KMS-11 (cell line): ENCODE measurements at regions not wholly inside any gene's neighbourhood (a gene's known extent, or its start where the extent isn't known, plus 50 kb on each side); places are given as distances from the start of the nearest gene placed in this dataset.

Source experiments
- H2AFZ ChIP-seq: fragments of 200-600 bp; sonication (generic); 2 replicates; pipeline ENCODE4 v1.6.1; 2016; ENCODE audit warnings: antibody characterized with exemption, mixed run types, low read depth
- H3K27ac ChIP-seq: fragments of 200-600 bp; sonication (generic); 2 replicates; pipeline ENCODE4 v1.6.1; 2016; ENCODE audit warnings: mild to moderate bottlenecking, mixed run types
- H3K27me3 ChIP-seq: fragments of 200-600 bp; sonication (generic); 2 replicates; pipeline ENCODE4 v1.6.1; 2017; ENCODE audit warnings: mild to moderate bottlenecking, low read depth, mixed run types, moderate library complexity; ENCODE audit not compliant: insufficient read depth
- H3K36me3 ChIP-seq: fragments of 200-600 bp; sonication (generic); 2 replicates; pipeline ENCODE4 v1.6.1; 2017; ENCODE audit warnings: mild to moderate bottlenecking, mixed run types; ENCODE audit not compliant: insufficient read depth
- H3K4me1 ChIP-seq: fragments of 200-600 bp; sonication (generic); 2 replicates; pipeline ENCODE4 v1.6.1; 2016; ENCODE audit warnings: mild to moderate bottlenecking, low read depth, mixed run types; ENCODE audit not compliant: poor library complexity, severe bottlenecking
- H3K4me2 ChIP-seq: fragments of 200-600 bp; sonication (generic); 2 replicates; pipeline ENCODE4 v1.7.0; 2016; ENCODE audit warnings: mild to moderate bottlenecking, mixed run types
- H3K4me3 ChIP-seq: fragments of 200-600 bp; sonication (generic); IDR thresholded peaks from 2 replicates; pipeline ENCODE4 v1.6.1; 2017; ENCODE audit warnings: low read depth, low read length, mixed read lengths; ENCODE audit not compliant: insufficient read depth
- H3K79me2 ChIP-seq: fragments of 200-600 bp; sonication (generic); 2 replicates; pipeline ENCODE4 v1.6.1; 2016; ENCODE audit warnings: low read depth, mixed run types; ENCODE audit not compliant: insufficient read depth
- H3K9ac ChIP-seq: fragments of 200-600 bp; sonication (generic); 2 replicates; pipeline ENCODE4 v1.6.1; 2016; ENCODE audit warnings: mild to moderate bottlenecking, mixed run types
- H4K20me1 ChIP-seq: fragments of 200-600 bp; sonication (generic); 2 replicates; pipeline ENCODE4 v1.6.1; 2016; ENCODE audit warnings: mild to moderate bottlenecking, mixed run types; ENCODE audit not compliant: insufficient read depth
- TF ChIP-seq, protein P1 (sequence below): fragments of 200-600 bp; sonication (generic); conservative IDR thresholded peaks from 2 replicates; pipeline ENCODE4 v1.6.1; 2017; ENCODE audit warnings: low read depth, mild to moderate bottlenecking, antibody characterized with exemption, low read length, moderate library complexity, mixed read lengths

DNA sequence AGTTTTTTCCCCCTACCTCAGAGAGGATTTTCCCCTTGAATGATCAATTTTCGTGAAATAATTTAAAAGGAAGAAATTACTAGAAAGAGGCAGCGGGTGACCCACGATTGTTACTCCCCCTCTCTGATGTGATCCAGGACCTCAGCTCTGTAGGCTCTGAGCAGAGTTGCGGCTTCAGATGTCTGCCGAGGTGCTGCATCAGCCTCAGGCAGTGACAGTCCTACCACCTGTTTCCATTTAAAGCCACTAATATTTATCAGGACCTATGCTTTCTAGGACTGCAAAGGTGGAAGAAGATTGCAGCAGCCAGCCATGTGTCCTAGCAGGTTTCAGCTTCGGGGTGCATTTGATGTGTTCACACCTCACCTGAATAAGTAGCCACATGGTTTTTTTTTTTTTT lies 294.8 kb upstream of the C2CD4B start:
- Histone ChIP-seq H3K27me3 (no peaks in the 10 kb centered on the region), H3K9ac (no peak overlapping the region), H3K4me3 (no peak overlapping the region), H3K4me1 (no peaks in the 10 kb centered on the region), H3K4me2 (no peak overlapping the region), H3K36me3 (no peaks in the 10 kb centered on the region), H3K27ac (no peak overlapping the region), H3K79me2 (no peaks in the 10 kb centered on the region), H2AFZ (no peak overlapping the region), H4K20me1 (no peaks in the 10 kb centered on the region)
- TF ChIP-seq, protein P1, sequence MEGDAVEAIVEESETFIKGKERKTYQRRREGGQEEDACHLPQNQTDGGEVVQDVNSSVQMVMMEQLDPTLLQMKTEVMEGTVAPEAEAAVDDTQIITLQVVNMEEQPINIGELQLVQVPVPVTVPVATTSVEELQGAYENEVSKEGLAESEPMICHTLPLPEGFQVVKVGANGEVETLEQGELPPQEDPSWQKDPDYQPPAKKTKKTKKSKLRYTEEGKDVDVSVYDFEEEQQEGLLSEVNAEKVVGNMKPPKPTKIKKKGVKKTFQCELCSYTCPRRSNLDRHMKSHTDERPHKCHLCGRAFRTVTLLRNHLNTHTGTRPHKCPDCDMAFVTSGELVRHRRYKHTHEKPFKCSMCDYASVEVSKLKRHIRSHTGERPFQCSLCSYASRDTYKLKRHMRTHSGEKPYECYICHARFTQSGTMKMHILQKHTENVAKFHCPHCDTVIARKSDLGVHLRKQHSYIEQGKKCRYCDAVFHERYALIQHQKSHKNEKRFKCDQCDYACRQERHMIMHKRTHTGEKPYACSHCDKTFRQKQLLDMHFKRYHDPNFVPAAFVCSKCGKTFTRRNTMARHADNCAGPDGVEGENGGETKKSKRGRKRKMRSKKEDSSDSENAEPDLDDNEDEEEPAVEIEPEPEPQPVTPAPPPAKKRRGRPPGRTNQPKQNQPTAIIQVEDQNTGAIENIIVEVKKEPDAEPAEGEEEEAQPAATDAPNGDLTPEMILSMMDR, result no peak

GRCh38 chr15:62462268-62462667 lies 297.2 kb upstream of the C2CD4B start:
- Histone ChIP-seq H2AFZ (no peak overlapping the region), H3K9ac (no peak overlapping the region), H3K4me1 (no peaks in the 10 kb centered on the region), H3K27ac (no peak overlapping the region), H3K4me3 (no peak overlapping the region), H4K20me1 (no peaks in the 10 kb centered on the region), H3K36me3 (no peaks in the 10 kb centered on the region), H3K79me2 (no peaks in the 10 kb centered on the region), H3K27me3 (no peaks in the 10 kb centered on the region), H3K4me2 (no peak overlapping the region)
- TF ChIP-seq, protein P1, result no peak

DNA sequence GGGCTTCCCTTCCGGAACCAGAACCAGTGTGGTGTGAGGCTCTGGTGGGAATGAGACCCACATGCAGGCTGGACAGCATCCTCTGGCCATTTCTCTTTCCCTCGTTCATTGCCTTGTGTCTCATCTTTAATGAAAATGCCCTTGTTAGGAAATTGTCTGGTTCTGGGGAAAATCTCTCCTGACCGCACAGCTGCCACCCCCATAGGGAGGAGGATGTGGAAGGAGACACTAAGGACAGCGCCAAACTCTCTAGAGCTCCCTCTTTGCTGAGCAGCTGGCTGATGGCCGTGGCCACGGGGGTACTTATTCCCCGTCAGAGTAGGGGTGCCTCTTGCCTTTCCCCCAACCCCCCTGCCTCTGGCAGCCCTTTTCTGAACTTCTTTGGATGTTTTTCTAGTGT lies 297.6 kb upstream of the C2CD4B start:
- TF ChIP-seq, protein P1, result no peak
- H3K27ac ChIP-seq, result no peak overlapping the region
- H3K27me3 ChIP-seq, result no peaks in the 10 kb centered on the region
- no peaks in the 10 kb centered on the region for H3K4me1 ChIP-seq
- no peak overlapping the region for H2AFZ ChIP-seq
- H3K79me2 ChIP-seq, result no peaks in the 10 kb centered on the region
- no peaks in the 10 kb centered on the region for H4K20me1 ChIP-seq
- no peak overlapping the region for H3K9ac ChIP-seq
- H3K4me2 ChIP-seq, result no peak overlapping the region
- no peak overlapping the region for H3K4me3 ChIP-seq
- no peaks in the 10 kb centered on the region for H3K36me3 ChIP-seq

- no peaks in the 10 kb centered on the region for H3K79me2 ChIP-seq
- no peak overlapping the region for H3K9ac ChIP-seq
- no peaks in the 10 kb centered on the region for H3K36me3 ChIP-seq
- no peak overlapping the region for H2AFZ ChIP-seq
- TF ChIP-seq, protein P1, result no peak
- H3K27ac ChIP-seq, result no peak overlapping the region
- no peaks in the 10 kb centered on the region for H3K4me1 ChIP-seq
- H3K27me3 ChIP-seq, result no peaks in the 10 kb centered on the region
- no peak overlapping the region for H3K4me3 ChIP-seq
- H4K20me1 ChIP-seq, result no peaks in the 10 kb centered on the region
- H3K4me2 ChIP-seq, result no peak overlapping the region
These were observed 299.6 kb upstream of the C2CD4B start for GRCh38 chr15:62464705-62465104.
